HG03432 (cell line): ENCODE measurements at regions not wholly inside any gene's neighbourhood (a gene's known extent, or its start where the extent isn't known, plus 50 kb on each side); places are given as distances from the start of the nearest gene placed in this dataset.
"Not testable (repeated sequence)": the region's sequence is repeated elsewhere in the genome, so short reads cannot be mapped to it uniquely, and the experiment has no call there.

ENCODE experiments used
- ATAC-seq: cut with Tn5 transposase; IDR thresholded peaks from one replicate; pipeline ENCODE4 v1.9.1; 2021; ENCODE audit warnings: mild to moderate bottlenecking, moderate library complexity; ENCODE audit not compliant: unreplicated experiment

DNA sequence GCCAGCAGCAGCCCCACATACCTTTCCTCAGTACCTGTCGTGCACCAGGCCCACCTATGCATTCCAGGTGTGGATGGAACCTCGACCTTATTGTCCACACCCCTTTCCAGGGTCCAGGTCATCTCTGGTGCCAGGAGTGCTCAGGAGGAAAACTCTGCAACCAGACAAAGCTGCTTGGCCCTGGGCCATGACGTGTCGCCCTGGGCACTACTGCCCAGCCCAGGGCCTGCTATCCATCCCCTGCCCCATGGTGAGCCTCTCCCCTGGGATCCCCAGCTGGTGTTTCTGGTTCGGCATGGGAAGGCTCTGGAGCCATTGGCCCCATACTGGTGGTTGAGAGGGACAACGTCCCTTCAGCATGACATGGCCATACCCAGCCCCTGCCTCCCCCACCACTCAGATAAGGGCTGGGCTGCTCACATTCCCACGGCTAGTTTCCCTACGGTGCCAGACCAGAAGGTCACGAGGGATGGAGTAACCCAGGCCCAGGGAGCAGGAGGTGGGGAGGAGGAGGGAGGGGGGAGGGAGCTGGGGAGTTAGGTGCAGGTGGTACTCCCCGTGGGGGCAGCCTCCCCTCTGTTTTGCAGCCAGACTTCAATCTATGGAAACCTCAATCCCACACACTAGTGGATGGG lies 123.2 kb upstream of the MTLN start:
- not testable (repeated sequence) for ATAC-seq

- not testable (repeated sequence) for ATAC-seq
These were observed 121.1 kb upstream of the MTLN start for GRCh38 chr2:110333114-110334095.

DNA sequence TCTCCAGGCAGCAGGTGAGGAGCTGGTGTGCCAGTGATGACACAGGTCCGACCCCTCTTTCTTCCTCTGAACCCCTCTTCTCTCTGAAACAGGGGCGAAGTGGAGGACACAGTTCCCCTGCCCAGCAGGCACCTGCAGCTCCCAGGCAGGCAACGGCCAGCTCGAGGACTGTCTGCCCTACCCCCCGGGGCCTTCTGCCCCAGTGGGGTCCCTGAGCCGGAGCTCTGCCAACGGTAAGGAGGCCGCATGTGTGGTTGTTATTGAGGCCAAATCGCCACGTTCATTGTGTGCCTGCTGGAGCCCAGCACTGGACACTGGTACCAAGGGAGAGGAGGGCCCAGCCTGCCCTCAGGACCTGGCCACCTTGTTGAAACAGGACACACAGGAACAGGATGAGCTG lies 119.3 kb upstream of the MTLN start:
- ATAC-seq = not testable (repeated sequence)

- ATAC-seq = not testable (repeated sequence)
These were observed 117.4 kb upstream of the MTLN start for GRCh38 chr2:110329760-110330159.

- not testable (repeated sequence) for ATAC-seq
These were observed 116.8 kb upstream of the MTLN start for GRCh38 chr2:110329158-110329557.

- not testable (repeated sequence) for ATAC-seq
These were observed 116.3 kb upstream of the MTLN start for GRCh38 chr2:110328677-110329076.

GRCh38 chr2:110323832-110324231 lies 111.5 kb upstream of the MTLN start:
- ATAC-seq = not testable (repeated sequence)

DNA sequence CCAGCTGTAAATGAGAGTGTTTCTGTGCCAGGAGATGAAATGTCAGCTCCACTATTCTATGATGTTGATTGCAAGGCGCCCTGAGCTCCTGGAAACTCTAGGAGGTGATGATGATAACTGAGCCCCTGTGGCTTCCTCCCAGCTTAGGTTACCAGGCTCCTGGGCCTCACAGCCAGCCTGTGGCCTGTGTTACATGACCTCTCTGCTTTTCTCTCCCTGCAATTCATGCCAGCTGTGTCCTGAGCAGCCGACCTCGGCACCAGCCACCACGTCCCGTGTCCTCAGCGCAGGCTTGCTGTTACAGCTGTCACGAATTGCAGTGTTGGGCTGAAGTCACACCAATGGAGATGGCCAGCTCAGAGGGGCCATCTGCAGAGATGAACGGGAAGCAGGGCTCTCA lies 110.2 kb upstream of the MTLN start:
- ATAC-seq = not testable (repeated sequence)

DNA sequence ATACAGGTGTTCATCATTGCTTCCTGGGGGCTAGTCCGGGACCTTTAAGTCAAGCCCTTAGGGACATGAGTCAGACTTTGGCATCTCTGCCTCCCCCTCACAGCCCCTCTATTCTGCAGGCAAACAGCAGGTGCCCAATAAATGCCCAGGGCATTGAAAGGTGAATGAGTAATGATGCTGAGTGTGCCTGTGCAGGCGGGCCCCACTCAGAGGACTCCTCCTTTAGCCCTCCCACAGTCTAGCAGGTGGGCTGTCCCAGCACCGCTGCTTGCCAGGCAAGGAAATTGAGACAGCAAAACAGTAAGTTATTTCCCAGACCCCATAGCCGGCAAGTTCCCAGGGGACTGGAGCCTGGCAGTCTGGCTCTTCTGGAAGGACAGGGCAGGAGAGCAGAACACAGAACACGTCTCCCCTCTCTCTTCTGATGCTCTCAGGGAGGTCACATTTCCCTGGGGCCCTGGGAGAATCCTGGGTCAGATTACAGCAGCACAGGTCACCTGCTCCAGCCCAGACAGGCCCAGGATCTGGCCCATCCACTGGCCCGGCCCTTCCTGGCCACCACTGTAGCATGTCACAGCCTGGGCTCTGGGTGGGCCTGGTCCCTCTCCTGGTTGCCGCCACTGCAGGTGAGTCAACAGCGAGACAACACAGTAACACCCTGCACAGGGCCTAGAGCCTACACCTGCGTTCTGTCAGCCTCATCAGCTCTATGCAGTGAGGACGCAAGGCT lies 108.7 kb upstream of the MTLN start:
- not testable (repeated sequence) for ATAC-seq

DNA sequence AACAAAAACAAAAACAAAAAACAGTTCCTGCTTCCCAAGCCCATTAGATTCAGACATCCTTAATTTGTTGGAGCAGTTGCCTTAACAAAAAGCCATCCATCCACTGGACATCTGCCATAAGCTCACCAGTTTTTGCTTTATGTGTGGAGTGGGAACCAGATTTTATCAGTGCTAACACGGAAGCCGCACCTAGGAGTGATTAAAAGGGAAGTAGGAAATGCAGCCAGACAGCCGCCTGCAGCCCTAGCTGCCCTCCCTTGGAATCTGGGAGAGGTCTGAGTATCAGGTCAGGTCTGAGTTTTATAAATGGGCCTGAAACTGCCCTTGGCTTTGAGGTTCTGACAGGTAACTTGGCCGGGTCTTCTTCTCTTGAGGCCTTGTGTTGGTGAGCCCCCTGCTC lies 106.6 kb upstream of the MTLN start:
- not testable (repeated sequence) for ATAC-seq

DNA sequence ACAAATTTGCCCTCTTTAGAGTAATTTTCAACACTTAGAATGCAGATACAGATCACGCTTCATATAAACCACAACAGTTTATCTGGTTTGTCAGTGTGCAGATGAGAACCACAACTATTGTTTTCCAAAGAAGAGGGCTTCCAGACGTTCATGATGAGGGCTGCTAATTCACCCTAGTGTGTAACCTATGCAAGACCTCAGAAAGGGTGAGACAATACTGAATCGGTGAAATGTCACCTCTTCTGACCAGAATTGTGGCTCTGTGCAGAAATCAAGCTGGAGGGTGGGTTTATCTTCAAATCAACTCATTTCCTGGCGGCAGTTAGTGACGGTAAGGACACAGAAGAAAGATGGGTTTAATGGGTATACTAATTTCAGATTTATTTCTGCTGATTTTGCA lies 105.0 kb upstream of the MTLN start:
- ATAC-seq = not testable (repeated sequence)

DNA sequence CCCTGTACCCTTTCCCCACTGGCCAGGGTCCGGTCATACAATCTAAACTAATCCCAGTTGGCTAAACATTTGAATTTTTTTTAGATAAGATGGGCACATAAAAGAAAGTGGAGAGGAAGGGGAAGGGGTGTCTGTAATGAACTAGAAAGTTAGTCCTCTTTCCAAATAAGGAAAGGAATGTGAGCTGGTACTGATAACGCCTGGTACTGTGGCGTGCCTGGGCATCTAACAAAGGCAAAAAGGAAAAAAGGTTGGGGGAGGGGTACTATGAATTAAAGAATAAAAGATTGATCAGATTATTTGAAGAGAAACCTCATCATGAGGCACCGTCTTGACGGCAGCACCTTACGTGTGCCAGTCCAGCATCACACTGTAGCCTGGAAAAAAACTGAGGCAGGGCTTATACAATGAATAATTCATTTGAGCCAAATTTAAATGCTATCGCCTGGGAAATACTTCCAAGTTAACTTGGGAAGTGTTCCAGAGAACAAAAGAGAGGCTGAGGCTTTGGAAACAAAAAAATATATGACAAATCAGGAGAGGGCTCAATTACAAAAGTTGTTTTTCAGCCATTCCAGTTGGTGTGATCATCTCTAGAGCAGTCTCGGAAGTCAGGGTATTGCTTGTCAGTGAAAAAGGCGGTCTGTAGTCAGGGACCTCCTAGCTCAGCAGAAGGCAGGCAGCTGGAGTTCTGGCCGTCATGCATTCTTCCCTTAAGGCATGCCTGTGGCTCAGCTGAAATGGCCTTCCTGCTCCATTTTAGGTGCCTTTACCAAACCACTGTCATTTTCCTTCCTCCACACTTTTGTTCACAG lies 103.9 kb upstream of the MTLN start:
- ATAC-seq = not testable (repeated sequence)

DNA sequence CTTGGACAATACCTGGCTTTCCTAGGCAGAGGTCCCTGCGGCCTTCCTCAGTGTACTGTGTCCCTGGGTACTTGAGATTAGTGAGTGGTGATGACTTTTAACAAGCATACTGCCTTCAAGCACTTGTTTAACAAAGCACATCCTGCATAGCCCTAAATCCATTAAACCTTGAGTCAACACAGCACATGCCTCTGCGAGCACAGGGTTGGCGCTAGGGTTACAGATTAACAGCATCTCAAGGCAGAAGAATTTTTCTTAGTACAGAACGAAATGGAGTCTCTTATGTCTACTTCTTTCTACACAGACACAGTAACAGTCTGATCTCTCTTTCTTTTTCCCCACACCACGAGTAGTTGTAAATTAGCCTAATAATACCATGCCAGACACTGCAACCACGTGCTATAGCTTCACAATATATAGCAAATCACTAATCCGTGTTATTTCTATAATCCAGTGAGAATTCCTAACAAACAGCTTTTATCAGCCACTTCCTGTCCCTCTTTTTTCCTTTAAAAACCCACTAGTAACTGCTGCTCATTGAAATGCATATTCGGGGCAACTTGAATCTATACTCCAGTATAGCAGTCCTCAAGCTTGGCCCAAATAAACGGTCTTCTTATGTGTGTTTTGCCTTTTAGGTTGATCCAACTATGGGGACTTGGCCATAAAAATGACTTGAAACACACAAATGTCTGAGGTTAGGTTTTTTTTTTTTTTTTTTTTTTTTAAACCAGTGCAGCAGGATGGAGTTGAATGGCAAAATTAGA lies 102.9 kb upstream of the MTLN start:
- not testable (repeated sequence) for ATAC-seq

GRCh38 chr2:110314472-110314871 lies 102.1 kb upstream of the MTLN start:
- ATAC-seq = not testable (repeated sequence)

DNA sequence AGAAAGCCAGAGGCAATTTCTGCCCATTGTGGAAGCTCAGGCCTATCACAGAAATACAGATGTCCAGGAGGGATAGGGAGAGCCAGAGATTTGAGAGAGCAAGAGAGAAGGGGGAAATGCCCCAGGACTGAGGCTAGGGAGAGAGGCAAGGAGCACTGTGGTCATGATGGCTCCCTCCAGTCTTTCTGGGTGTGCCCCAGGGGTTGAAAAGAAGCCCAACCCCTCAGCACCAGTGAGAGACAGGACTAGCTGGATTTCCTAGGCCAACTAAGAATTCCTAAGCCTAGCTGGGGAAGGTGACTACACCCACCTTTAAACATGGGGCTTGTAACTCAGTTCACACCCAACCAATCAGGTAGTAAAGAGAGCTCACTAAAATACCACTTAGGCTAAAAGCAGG lies 100.7 kb upstream of the MTLN start:
- ATAC-seq = not testable (repeated sequence)

GRCh38 chr2:110311713-110312444 lies 99.5 kb upstream of the MTLN start:
- not testable (repeated sequence) for ATAC-seq

- ATAC-seq = not testable (repeated sequence)
These were observed 98.7 kb upstream of the MTLN start for GRCh38 chr2:110310988-110311475.

- ATAC-seq = not testable (repeated sequence)
These were observed 96.4 kb upstream of the MTLN start for GRCh38 chr2:110308728-110309127.

DNA sequence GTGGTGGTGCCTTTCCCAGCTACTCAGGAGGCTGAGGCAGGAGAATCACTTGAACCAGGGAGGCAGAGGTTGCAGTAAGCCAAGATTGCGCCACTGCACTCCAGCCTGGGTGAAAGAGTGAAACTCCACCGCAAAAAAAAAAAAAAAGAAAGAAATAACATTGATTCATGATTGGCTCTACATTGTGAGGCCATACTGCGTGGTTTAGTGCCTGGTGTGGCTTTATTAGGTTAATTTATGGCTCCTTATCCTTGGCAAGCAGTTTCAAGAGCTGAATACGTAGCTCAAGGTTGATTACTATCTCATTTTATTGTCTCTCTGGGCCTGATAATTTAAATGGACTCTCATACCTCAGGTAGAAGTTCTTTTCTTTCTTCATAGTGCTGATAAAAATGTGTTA lies 80.5 kb upstream of the MTLN start:
- ATAC-seq = not testable (repeated sequence)
